Prostate gland (tissue), 2 donors: ENCODE measurements at regions not wholly inside any gene's neighbourhood (a gene's known extent, or its start where the extent isn't known, plus 50 kb on each side); places are given as distances from the start of the nearest gene placed in this dataset.
A peak's percentile ranks its signal among the peaks of the same experiment; 100 is the strongest.

ENCODE experiments used
- DNase-seq: peaks from one replicate; pipeline ENCODE4 v3.0.0-alpha.2; 2019; ENCODE audit warnings: low spot score
- H3K27ac ChIP-seq, 2 donors: fragments of 200-600 bp; sonication (generic); 2 replicates each; pipeline ENCODE4 v1.5.1; 2017 to 2019
- H3K27me3 ChIP-seq: fragments of 200-600 bp; sonication (generic); replicated peaks from 2 replicates; pipeline ENCODE4 v1.5.1; 2019; ENCODE audit not compliant: insufficient read depth
- H3K36me3 ChIP-seq, 2 donors: fragments of 200-600 bp; sonication (generic); 1 replicate in 1 of 2; 2 replicates in 1 of 2; pipeline versions ENCODE4 v1.5.1 to v1.8.1; 2017 to 2019
- H3K4me1 ChIP-seq: fragments of 200-600 bp; sonication (generic); replicated peaks from 2 replicates; pipeline ENCODE4 v1.5.1; 2019
- H3K4me3 ChIP-seq, 2 donors: fragments of 200-600 bp; sonication (generic); 2 replicates each; pipeline ENCODE4 v1.5.1; 2017 to 2019
- H3K9me3 ChIP-seq: fragments of 200-600 bp; sonication (generic); 2 replicates; pipeline ENCODE4 v1.5.1; 2017
- CTCF ChIP-seq, 4 experiments: fragments of 200-600 bp in 2 of 4; fragments of 450-650 bp in 2 of 4; sonication (generic) in 2 of 4; IDR thresholded peaks; 1 replicate in 3 of 4; 2 replicates in 1 of 4; pipeline ENCODE4 v1.5.1; 2016 to 2019; ENCODE audit warnings: antibody characterized with exemption in 4 of 4, mild to moderate bottlenecking in 2 of 4, moderate library complexity in 2 of 4
- POLR2A ChIP-seq: fragments of 450-650 bp; IDR thresholded peaks from one replicate; pipeline ENCODE4 v1.6.1; 2016; ENCODE audit warnings: antibody characterized with exemption, mild to moderate bottlenecking
- POLR2AphosphoS5 ChIP-seq: sonication (generic); formaldehyde crosslinking; IDR thresholded peaks from one replicate; pipeline ENCODE4 v1.6.1; 2017; ENCODE audit warnings: antibody characterized with exemption
- WGBS: methylation state at CpG from one replicate; pipeline ENCODE4 v1.1.5; 2018; 5-methylcytosine and 5-hydroxymethylcytosine counted together
- intact Hi-C: fragments of 100-400 bp; cut with DNase I; formaldehyde crosslinking; loops from one replicate; pipeline ENCODE4 v1.14.2; 2022

- no peaks in the 10 kb centered on the region for H3K36me3 ChIP-seq
- no peaks in the 10 kb centered on the region for H3K4me1 ChIP-seq
- no peaks in the 10 kb centered on the region for H3K9me3 ChIP-seq
- TF ChIP-seq POLR2AphosphoS5 (peak; percentile 17), POLR2A (no peak)
- H3K27ac ChIP-seq = no peak overlapping the region
- no peak overlapping the region for H3K4me3 ChIP-seq
- intact Hi-C loops = no loop called here
- no peaks in the 10 kb centered on the region for H3K27me3 ChIP-seq
- no peak for DNase-seq
Measured at GRCh38 chr13:47478985-47479384, 522.1 kb downstream of the SUCLA2 start.

GRCh38 chr13:47475441-47475948 is 525.6 kb downstream of the SUCLA2 start:
- no peaks in the 10 kb centered on the region for H3K4me1 ChIP-seq
- intact Hi-C loops = no loop called here
- no peaks in the 10 kb centered on the region for H3K27me3 ChIP-seq
- H3K36me3 ChIP-seq = no peaks in the 10 kb centered on the region
- no peak overlapping the region for H3K27ac ChIP-seq
- DNase-seq = no peak
- no peaks in the 10 kb centered on the region for H3K9me3 ChIP-seq
- 52% methylated on average over 11 of the region's 11 CpGs for WGBS
- TF ChIP-seq POLR2AphosphoS5 (no peak), CTCF (IDR thresholded peaks at IDR 0.05) (no peak)
- H3K4me3 ChIP-seq = no peak overlapping the region

GRCh38 chr13:47474839-47475238 is 526.2 kb downstream of the SUCLA2 start:
- intact Hi-C loops = no loop called here
- H3K4me1 ChIP-seq = no peaks in the 10 kb centered on the region
- TF ChIP-seq CTCF (IDR thresholded peaks at IDR 0.05) (no peak), POLR2A (no peak), POLR2AphosphoS5 (no peak)

GRCh38 chr13:47474326-47474725 is 526.7 kb downstream of the SUCLA2 start:
- no peak overlapping the region for H3K27ac ChIP-seq
- intact Hi-C loops = no loop called here
- no peak for TF ChIP-seq POLR2A
- TF ChIP-seq POLR2AphosphoS5 = no peak
- no peak for TF ChIP-seq CTCF (IDR thresholded peaks at IDR 0.05)

More at GRCh38 chr13:47474839-47475238, 526.2 kb downstream of the SUCLA2 start:
- Histone ChIP-seq H3K27ac (no peak overlapping the region), H3K36me3 (no peaks in the 10 kb centered on the region), H3K4me3 (no peak overlapping the region), H3K27me3 (no peaks in the 10 kb centered on the region), H3K9me3 (no peaks in the 10 kb centered on the region)
- 69% methylated on average over 8 of the region's 8 CpGs for WGBS
- DNase-seq = no peak

GRCh38 chr13:47472516-47472915 is 528.6 kb downstream of the SUCLA2 start:
- Histone ChIP-seq H3K4me1 (no peaks in the 10 kb centered on the region), H3K27ac (no peak overlapping the region), H3K4me3 (no peak overlapping the region), H3K36me3 (no peaks in the 10 kb centered on the region), H3K9me3 (no peaks in the 10 kb centered on the region), H3K27me3 (no peaks in the 10 kb centered on the region)
- DNase-seq = no peak
- no peak for TF ChIP-seq POLR2A
- WGBS = 27% methylated on average over 2 of the region's 2 CpGs
- intact Hi-C loops = no loop called here

More at GRCh38 chr13:47474326-47474725, 526.7 kb downstream of the SUCLA2 start:
- WGBS = 48% methylated on average over 2 of the region's 2 CpGs
- H3K9me3 ChIP-seq = no peaks in the 10 kb centered on the region
- H3K27me3 ChIP-seq = no peaks in the 10 kb centered on the region
- H3K4me3 ChIP-seq = no peak overlapping the region
- DNase-seq = no peak
- no peaks in the 10 kb centered on the region for H3K4me1 ChIP-seq
- no peaks in the 10 kb centered on the region for H3K36me3 ChIP-seq

- no peak for DNase-seq
- Histone ChIP-seq H3K27me3 (no peaks in the 10 kb centered on the region), H3K4me3 (no peak overlapping the region), H3K9me3 (no peaks in the 10 kb centered on the region), H3K36me3 (no peaks in the 10 kb centered on the region), H3K27ac (no peak overlapping the region), H3K4me1 (no peaks in the 10 kb centered on the region)
- intact Hi-C loops = no loop called here
- no peak for TF ChIP-seq POLR2AphosphoS5
- no peak for TF ChIP-seq CTCF (IDR thresholded peaks at IDR 0.05)
- TF ChIP-seq POLR2A = no peak
- 82% methylated on average over 6 of the region's 6 CpGs for WGBS
Measured at GRCh38 chr13:47463726-47464125, 537.3 kb downstream of the SUCLA2 start.
